Erythroblast (primary cell): ENCODE measurements at regions not wholly inside any gene's neighbourhood (a gene's known extent, or its start where the extent isn't known, plus 50 kb on each side); places are given as distances from the start of the nearest gene placed in this dataset.

Experiments
- GATA1 ChIP-seq: IDR thresholded peaks from 2 replicates; pipeline ENCODE4 v1.6.1; 2011; ENCODE audit warnings: low read depth, mild to moderate bottlenecking, control low read depth, low read length, moderate library complexity
- POLR2A ChIP-seq: IDR thresholded peaks from 2 replicates; pipeline ENCODE4 v1.6.1; 2011; ENCODE audit warnings: mild to moderate bottlenecking, low read length

DNA sequence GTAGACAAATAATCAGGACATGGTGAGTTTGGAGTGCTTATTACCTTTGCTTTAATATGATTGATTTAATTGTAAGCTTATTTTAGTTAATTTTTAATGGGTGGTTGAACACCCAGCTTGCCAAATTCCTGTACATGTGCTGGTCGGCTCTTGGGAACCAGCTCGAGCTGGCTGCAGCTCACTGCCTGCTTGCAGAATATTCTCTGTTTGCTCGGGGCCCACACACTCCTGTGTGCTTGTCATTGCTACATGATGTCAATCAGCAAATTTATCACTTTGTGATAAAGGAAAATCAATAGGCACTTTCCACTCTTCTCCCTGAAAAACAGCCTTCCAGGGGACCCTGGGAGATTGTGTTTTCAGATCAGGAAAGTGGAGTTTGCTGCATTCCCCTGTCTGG lies 141.1 kb upstream of the LHX5 start:
- TF ChIP-seq POLR2A (no peak), GATA1 (no peak)
